HEK293 (cell line): ENCODE measurements at regions not wholly inside any gene's neighbourhood (a gene's known extent, or its start where the extent isn't known, plus 50 kb on each side); places are given as distances from the start of the nearest gene placed in this dataset.
A peak's percentile ranks its signal among the peaks of the same experiment; 100 is the strongest.

ENCODE experiments used
- KLF16 ChIP-seq: fragments of 450-650 bp; formaldehyde crosslinking; IDR thresholded peaks from 2 replicates; pipeline ENCODE4 v1.5.1; 2017; ENCODE audit warnings: missing biosample characterization, missing genetic modification characterization
- MZF1 ChIP-seq: fragments of 450-650 bp; formaldehyde crosslinking; IDR thresholded peaks from 2 replicates; pipeline ENCODE4 v1.5.1; 2017; ENCODE audit warnings: missing biosample characterization, missing genetic modification characterization, borderline replicate concordance
- TRIM28 ChIP-seq: IDR thresholded peaks from 2 replicates; pipeline ENCODE4 v1.6.1; 2011; ENCODE audit warnings: low read length, control low read depth, borderline replicate concordance
- WT1 ChIP-seq: fragments of 450-650 bp; formaldehyde crosslinking; IDR thresholded peaks from 2 replicates; pipeline ENCODE4 v1.5.1; 2016; ENCODE audit warnings: missing biosample characterization, missing genetic modification characterization
- ZNF324 ChIP-seq: fragments of 450-650 bp; formaldehyde crosslinking; IDR thresholded peaks from 2 replicates; pipeline ENCODE4 v1.5.1; 2016; ENCODE audit warnings: missing biosample characterization, missing genetic modification characterization
- ZNF335 ChIP-seq: fragments of 450-650 bp; formaldehyde crosslinking; conservative IDR thresholded peaks from 2 replicates; pipeline ENCODE4 v1.5.1; 2016; ENCODE audit warnings: missing biosample characterization, missing genetic modification characterization
- ZNF404 ChIP-seq: fragments of 450-650 bp; formaldehyde crosslinking; IDR thresholded peaks from 2 replicates; pipeline ENCODE4 v1.5.1; 2017; ENCODE audit warnings: missing biosample characterization, missing genetic modification characterization
- ZNF561 ChIP-seq: fragments of 450-650 bp; IDR thresholded peaks from 2 replicates; pipeline ENCODE4 v1.5.1; 2018; ENCODE audit warnings: missing biosample characterization, missing genetic modification characterization, borderline replicate concordance
- ZNF629 ChIP-seq: fragments of 450-650 bp; formaldehyde crosslinking; IDR thresholded peaks from 2 replicates; pipeline ENCODE4 v1.5.1; 2017; ENCODE audit warnings: missing biosample characterization, missing genetic modification characterization
- ZNF776 ChIP-seq: fragments of 450-650 bp; formaldehyde crosslinking; IDR thresholded peaks from 2 replicates; pipeline ENCODE4 v1.5.0; 2017; ENCODE audit warnings: missing biosample characterization, missing genetic modification characterization, borderline replicate concordance
- ZNF792 ChIP-seq: fragments of 450-650 bp; formaldehyde crosslinking; IDR thresholded peaks from 2 replicates; pipeline ENCODE4 v1.5.1; 2016; ENCODE audit warnings: missing biosample characterization, missing genetic modification characterization
- TF ChIP-seq, protein P1 (sequence below): fragments of 450-650 bp; formaldehyde crosslinking; IDR thresholded peaks from 2 replicates; pipeline ENCODE4 v1.5.1; 2016; ENCODE audit warnings: missing biosample characterization, missing genetic modification characterization
- TF ChIP-seq, protein P2 (sequence below): fragments of 450-650 bp; formaldehyde crosslinking; IDR thresholded peaks from 2 replicates; pipeline ENCODE4 v1.5.1; 2016; ENCODE audit warnings: missing biosample characterization, missing genetic modification characterization, low read depth
- TF ChIP-seq, protein P3 (sequence below): fragments of 450-650 bp; formaldehyde crosslinking; IDR thresholded peaks from 2 replicates; pipeline ENCODE4 v1.5.1; 2017; ENCODE audit warnings: missing biosample characterization, missing genetic modification characterization
- TF ChIP-seq, protein P4 (sequence below): fragments of 450-650 bp; formaldehyde crosslinking; IDR thresholded peaks from 2 replicates; pipeline ENCODE4 v1.5.1; 2016; ENCODE audit warnings: missing biosample characterization, missing genetic modification characterization
- TF ChIP-seq, protein P5 (sequence below): fragments of 450-650 bp; formaldehyde crosslinking; IDR thresholded peaks from 2 replicates; pipeline ENCODE4 v1.5.1; 2016; ENCODE audit warnings: missing biosample characterization, missing genetic modification characterization
- TF ChIP-seq, protein P6 (sequence below): fragments of 450-650 bp; formaldehyde crosslinking; IDR thresholded peaks from 2 replicates; pipeline ENCODE4 v1.5.1; 2016; ENCODE audit warnings: missing biosample characterization, missing genetic modification characterization
- TF ChIP-seq, protein P7 (sequence below): fragments of 450-650 bp; formaldehyde crosslinking; conservative IDR thresholded peaks from 2 replicates; pipeline ENCODE4 v1.5.1; 2016; ENCODE audit warnings: low read depth, missing biosample characterization, missing genetic modification characterization
- TF ChIP-seq, protein P8 (sequence below): fragments of 450-650 bp; formaldehyde crosslinking; IDR thresholded peaks from 2 replicates; pipeline ENCODE4 v1.5.1; 2017; ENCODE audit warnings: missing biosample characterization, missing genetic modification characterization

DNA sequence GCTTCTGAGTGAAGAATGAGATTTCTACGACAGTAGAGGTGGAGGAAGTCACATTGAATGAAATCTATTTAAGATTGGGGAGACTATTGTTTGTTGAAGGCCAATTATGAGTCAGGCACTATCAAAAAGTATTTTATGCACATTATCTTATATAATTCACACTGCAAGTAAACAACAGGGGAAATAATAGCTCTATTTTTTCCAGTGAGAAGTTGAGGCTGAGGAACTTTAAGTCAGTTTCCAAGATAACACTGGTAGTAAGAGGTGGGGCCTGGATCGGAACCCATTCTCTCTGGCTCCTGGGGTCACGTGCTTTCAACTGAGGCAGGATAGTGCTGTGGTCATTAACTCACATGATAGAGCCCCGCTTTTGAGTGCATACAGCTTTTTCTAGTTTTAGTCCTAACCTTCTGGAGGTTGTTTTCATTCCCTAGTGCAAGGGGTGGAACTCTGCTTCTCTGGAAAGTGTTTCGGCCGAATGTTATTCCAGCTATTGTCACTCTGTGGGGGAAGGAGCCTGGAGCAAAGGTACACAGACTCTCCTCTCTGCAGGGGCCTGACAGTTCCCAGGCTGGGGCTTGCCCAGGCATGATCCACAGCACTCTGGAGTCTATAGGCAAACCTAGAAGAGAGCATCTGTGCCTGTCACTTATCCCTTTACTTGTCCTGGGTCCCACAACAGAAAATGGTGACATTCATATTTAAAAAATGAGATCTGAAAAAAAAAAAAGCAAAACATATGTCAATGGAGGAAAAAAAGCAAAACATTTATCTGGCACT, 352.4 kb upstream of the ACTBL2 start (continued):
- TF ChIP-seq, protein P1, sequence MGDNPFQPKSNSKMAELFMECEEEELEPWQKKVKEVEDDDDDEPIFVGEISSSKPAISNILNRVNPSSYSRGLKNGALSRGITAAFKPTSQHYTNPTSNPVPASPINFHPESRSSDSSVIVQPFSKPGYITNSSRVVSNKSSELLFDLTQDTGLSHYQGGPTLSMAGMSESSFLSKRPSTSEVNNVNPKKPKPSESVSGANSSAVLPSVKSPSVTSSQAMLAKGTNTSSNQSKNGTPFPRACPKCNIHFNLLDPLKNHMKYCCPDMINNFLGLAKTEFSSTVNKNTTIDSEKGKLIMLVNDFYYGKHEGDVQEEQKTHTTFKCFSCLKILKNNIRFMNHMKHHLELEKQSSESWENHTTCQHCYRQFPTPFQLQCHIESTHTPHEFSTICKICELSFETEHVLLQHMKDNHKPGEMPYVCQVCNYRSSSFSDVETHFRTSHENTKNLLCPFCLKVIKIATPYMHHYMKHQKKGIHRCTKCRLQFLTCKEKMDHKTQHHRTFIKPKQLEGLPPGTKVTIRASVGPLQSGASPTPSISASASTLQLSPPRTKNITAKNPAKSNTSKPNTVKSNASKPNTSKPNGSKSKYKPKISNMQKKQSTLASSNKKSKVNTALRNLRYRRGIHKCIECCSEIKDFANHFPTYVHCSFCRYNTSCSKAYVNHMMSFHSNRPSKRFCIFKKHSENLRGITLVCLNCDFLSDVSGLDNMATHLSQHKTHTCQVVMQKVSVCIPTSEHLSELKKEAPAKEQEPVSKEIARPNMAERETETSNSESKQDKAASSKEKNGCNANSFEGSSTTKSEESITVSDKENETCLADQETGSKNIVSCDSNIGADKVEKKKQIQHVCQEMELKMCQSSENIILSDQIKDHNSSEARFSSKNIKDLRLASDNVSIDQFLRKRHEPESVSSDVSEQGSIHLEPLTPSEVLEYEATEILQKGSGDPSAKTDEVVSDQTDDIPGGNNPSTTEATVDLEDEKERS (tag by site-specific recombination), result no peak
- TF ChIP-seq TRIM28, result peak; percentile 80
- TF ChIP-seq, protein P2, sequence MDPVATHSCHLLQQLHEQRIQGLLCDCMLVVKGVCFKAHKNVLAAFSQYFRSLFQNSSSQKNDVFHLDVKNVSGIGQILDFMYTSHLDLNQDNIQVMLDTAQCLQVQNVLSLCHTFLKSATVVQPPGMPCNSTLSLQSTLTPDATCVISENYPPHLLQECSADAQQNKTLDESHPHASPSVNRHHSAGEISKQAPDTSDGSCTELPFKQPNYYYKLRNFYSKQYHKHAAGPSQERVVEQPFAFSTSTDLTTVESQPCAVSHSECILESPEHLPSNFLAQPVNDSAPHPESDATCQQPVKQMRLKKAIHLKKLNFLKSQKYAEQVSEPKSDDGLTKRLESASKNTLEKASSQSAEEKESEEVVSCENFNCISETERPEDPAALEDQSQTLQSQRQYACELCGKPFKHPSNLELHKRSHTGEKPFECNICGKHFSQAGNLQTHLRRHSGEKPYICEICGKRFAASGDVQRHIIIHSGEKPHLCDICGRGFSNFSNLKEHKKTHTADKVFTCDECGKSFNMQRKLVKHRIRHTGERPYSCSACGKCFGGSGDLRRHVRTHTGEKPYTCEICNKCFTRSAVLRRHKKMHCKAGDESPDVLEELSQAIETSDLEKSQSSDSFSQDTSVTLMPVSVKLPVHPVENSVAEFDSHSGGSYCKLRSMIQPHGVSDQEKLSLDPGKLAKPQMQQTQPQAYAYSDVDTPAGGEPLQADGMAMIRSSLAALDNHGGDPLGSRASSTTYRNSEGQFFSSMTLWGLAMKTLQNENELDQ (tag by site-specific recombination), result no peak
- TF ChIP-seq, protein P3, sequence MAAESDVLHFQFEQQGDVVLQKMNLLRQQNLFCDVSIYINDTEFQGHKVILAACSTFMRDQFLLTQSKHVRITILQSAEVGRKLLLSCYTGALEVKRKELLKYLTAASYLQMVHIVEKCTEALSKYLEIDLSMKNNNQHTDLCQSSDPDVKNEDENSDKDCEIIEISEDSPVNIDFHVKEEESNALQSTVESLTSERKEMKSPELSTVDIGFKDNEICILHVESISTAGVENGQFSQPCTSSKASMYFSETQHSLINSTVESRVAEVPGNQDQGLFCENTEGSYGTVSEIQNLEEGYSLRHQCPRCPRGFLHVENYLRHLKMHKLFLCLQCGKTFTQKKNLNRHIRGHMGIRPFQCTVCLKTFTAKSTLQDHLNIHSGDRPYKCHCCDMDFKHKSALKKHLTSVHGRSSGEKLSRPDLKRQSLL (tag by site-specific recombination), result 0 out of 2 replicates have a peak, but pooled peaks have one; percentile 26
- TF ChIP-seq, protein P4, sequence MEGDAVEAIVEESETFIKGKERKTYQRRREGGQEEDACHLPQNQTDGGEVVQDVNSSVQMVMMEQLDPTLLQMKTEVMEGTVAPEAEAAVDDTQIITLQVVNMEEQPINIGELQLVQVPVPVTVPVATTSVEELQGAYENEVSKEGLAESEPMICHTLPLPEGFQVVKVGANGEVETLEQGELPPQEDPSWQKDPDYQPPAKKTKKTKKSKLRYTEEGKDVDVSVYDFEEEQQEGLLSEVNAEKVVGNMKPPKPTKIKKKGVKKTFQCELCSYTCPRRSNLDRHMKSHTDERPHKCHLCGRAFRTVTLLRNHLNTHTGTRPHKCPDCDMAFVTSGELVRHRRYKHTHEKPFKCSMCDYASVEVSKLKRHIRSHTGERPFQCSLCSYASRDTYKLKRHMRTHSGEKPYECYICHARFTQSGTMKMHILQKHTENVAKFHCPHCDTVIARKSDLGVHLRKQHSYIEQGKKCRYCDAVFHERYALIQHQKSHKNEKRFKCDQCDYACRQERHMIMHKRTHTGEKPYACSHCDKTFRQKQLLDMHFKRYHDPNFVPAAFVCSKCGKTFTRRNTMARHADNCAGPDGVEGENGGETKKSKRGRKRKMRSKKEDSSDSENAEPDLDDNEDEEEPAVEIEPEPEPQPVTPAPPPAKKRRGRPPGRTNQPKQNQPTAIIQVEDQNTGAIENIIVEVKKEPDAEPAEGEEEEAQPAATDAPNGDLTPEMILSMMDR (tag by site-specific recombination), result no peak
- no peak for TF ChIP-seq WT1 (tag by site-specific recombination)
- no peak for TF ChIP-seq KLF16 (tag by site-specific recombination)
- TF ChIP-seq ZNF776, result no peak
- TF ChIP-seq, protein P5, sequence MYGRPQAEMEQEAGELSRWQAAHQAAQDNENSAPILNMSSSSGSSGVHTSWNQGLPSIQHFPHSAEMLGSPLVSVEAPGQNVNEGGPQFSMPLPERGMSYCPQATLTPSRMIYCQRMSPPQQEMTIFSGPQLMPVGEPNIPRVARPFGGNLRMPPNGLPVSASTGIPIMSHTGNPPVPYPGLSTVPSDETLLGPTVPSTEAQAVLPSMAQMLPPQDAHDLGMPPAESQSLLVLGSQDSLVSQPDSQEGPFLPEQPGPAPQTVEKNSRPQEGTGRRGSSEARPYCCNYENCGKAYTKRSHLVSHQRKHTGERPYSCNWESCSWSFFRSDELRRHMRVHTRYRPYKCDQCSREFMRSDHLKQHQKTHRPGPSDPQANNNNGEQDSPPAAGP (tag by site-specific recombination), result no peak
- TF ChIP-seq ZNF324, result no peak
- no peak for TF ChIP-seq ZNF404
- TF ChIP-seq ZNF561 (tag by site-specific recombination), result peak; percentile 76; the same call in 1 of the 2 replicates
- TF ChIP-seq, protein P6, sequence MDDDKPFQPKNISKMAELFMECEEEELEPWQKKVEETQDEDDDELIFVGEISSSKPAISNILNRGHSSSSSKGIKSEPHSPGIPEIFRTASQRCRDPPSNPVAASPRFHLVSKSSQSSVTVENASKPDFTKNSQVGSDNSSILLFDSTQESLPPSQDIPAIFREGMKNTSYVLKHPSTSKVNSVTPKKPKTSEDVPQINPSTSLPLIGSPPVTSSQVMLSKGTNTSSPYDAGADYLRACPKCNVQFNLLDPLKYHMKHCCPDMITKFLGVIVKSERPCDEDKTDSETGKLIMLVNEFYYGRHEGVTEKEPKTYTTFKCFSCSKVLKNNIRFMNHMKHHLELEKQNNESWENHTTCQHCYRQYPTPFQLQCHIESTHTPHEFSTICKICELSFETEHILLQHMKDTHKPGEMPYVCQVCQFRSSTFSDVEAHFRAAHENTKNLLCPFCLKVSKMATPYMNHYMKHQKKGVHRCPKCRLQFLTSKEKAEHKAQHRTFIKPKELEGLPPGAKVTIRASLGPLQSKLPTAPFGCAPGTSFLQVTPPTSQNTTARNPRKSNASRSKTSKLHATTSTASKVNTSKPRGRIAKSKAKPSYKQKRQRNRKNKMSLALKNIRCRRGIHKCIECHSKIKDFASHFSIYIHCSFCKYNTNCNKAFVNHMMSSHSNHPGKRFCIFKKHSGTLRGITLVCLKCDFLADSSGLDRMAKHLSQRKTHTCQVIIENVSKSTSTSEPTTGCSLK (tag by site-specific recombination), result no peak
- no peak for TF ChIP-seq ZNF792 (tag by site-specific recombination)
- TF ChIP-seq MZF1, result no peak
- TF ChIP-seq ZNF629, result no peak
- TF ChIP-seq, protein P7, sequence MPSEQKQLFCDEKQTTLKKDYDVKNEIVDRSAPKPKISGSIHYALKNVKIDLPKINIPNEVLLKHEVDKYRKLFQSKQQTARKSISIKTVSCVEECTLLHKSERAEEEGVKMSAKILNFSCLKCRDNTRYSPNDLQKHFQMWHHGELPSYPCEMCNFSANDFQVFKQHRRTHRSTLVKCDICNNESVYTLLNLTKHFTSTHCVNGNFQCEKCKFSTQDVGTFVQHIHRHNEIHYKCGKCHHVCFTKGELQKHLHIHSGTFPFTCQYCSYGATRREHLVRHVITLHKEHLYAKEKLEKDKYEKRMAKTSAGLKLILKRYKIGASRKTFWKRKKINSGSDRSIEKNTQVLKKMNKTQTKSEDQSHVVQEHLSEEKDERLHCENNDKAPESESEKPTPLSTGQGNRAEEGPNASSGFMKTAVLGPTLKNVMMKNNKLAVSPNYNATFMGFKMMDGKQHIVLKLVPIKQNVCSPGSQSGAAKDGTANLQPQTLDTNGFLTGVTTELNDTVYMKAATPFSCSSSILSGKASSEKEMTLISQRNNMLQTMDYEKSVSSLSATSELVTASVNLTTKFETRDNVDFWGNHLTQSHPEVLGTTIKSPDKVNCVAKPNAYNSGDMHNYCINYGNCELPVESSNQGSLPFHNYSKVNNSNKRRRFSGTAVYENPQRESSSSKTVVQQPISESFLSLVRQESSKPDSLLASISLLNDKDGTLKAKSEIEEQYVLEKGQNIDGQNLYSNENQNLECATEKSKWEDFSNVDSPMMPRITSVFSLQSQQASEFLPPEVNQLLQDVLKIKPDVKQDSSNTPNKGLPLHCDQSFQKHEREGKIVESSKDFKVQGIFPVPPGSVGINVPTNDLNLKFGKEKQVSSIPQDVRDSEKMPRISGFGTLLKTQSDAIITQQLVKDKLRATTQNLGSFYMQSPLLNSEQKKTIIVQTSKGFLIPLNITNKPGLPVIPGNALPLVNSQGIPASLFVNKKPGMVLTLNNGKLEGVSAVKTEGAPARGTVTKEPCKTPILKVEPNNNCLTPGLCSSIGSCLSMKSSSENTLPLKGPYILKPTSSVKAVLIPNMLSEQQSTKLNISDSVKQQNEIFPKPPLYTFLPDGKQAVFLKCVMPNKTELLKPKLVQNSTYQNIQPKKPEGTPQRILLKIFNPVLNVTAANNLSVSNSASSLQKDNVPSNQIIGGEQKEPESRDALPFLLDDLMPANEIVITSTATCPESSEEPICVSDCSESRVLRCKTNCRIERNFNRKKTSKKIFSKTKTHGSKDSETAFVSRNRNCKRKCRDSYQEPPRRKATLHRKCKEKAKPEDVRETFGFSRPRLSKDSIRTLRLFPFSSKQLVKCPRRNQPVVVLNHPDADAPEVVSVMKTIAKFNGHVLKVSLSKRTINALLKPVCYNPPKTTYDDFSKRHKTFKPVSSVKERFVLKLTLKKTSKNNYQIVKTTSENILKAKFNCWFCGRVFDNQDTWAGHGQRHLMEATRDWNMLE (tag by site-specific recombination), result peak; percentile 29; the same call in 1 of the 2 replicates
- peak; percentile 83 for TF ChIP-seq ZNF335
- TF ChIP-seq, protein P8, sequence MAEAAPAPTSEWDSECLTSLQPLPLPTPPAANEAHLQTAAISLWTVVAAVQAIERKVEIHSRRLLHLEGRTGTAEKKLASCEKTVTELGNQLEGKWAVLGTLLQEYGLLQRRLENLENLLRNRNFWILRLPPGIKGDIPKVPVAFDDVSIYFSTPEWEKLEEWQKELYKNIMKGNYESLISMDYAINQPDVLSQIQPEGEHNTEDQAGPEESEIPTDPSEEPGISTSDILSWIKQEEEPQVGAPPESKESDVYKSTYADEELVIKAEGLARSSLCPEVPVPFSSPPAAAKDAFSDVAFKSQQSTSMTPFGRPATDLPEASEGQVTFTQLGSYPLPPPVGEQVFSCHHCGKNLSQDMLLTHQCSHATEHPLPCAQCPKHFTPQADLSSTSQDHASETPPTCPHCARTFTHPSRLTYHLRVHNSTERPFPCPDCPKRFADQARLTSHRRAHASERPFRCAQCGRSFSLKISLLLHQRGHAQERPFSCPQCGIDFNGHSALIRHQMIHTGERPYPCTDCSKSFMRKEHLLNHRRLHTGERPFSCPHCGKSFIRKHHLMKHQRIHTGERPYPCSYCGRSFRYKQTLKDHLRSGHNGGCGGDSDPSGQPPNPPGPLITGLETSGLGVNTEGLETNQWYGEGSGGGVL (tag by site-specific recombination), result peak; percentile 55; the same call in 1 of the 2 replicates
